ENCODE measurements at regions not wholly inside any gene's neighbourhood (a gene's known extent, or its start where the extent isn't known, plus 50 kb on each side); places are given as distances from the start of the nearest gene placed in this dataset.
"Not testable (repeated sequence)": the region's sequence is repeated elsewhere in the genome, so short reads cannot be mapped to it uniquely, and the experiment has no call there.

GRCh38 chr6:144931172-144932035, 646.3 kb downstream of the UTRN start:
- in situ Hi-C loops (cut with HindIII; ENCODE audit: low sequenced_read_pairs), result no loop called here

GRCh38 chr6:144932621-144933020, 647.5 kb downstream of the UTRN start:
- in situ Hi-C loops (cut with HindIII; ENCODE audit: low sequenced_read_pairs), result no loop called here

- in situ Hi-C loops (cut with HindIII; ENCODE audit: low sequenced_read_pairs), result no loop called here
Observed at GRCh38 chr6:144935181-144935580, 650.0 kb downstream of the UTRN start.

GRCh38 chr6:144935661-144936060, 650.5 kb downstream of the UTRN start:
- in situ Hi-C loops (cut with HindIII; ENCODE audit: low sequenced_read_pairs), result no loop called here

- in situ Hi-C loops (cut with HindIII; ENCODE audit: low sequenced_read_pairs), result no loop called here
Observed at GRCh38 chr6:144936764-144937163, 651.6 kb downstream of the UTRN start.

GRCh38 chr6:144939921-144940320, 654.8 kb downstream of the UTRN start:
- in situ Hi-C loops (cut with HindIII; ENCODE audit: low sequenced_read_pairs), result no loop called here

- in situ Hi-C loops (cut with HindIII; ENCODE audit: low sequenced_read_pairs), result no loop called here
Observed at GRCh38 chr6:144944106-144944505, 659.0 kb downstream of the UTRN start.

GRCh38 chr6:144947398-144947976, 662.4 kb downstream of the UTRN start:
- in situ Hi-C loops (cut with HindIII; ENCODE audit: low sequenced_read_pairs), result no loop called here

- in situ Hi-C loops (cut with HindIII; ENCODE audit: low sequenced_read_pairs), result no loop called here
Observed at GRCh38 chr6:144951730-144952437, 666.7 kb downstream of the UTRN start.

GRCh38 chr6:144952456-144953240, 667.5 kb downstream of the UTRN start:
- in situ Hi-C loops (cut with HindIII; ENCODE audit: low sequenced_read_pairs), result no loop called here

- in situ Hi-C loops (cut with HindIII; ENCODE audit: low sequenced_read_pairs), result no loop called here
Observed at GRCh38 chr6:144953552-144954240, 668.6 kb downstream of the UTRN start.

- in situ Hi-C loops (cut with HindIII; ENCODE audit: low sequenced_read_pairs), result no loop called here
Observed at GRCh38 chr6:144954241-144954556, 669.1 kb downstream of the UTRN start.

GRCh38 chr6:144955392-144955791, 670.3 kb downstream of the UTRN start:
- in situ Hi-C loops (cut with HindIII; ENCODE audit: low sequenced_read_pairs), result no loop called here

- in situ Hi-C loops (cut with HindIII; ENCODE audit: low sequenced_read_pairs), result no loop called here
Observed at GRCh38 chr6:144955859-144956258, 670.7 kb downstream of the UTRN start.

GRCh38 chr6:144956697-144957096, 671.6 kb downstream of the UTRN start:
- in situ Hi-C loops (cut with HindIII; ENCODE audit: low sequenced_read_pairs), result not testable (repeated sequence)

GRCh38 chr6:144957236-144957937, 672.3 kb downstream of the UTRN start:
- in situ Hi-C loops (cut with HindIII; ENCODE audit: low sequenced_read_pairs), result no loop called here

GRCh38 chr6:144969154-144969553, 684.0 kb downstream of the UTRN start:
- in situ Hi-C loops (cut with HindIII; ENCODE audit: low sequenced_read_pairs), result no loop called here

- in situ Hi-C loops (cut with HindIII; ENCODE audit: low sequenced_read_pairs), result no loop called here
Observed at GRCh38 chr6:144969602-144970272, 684.6 kb downstream of the UTRN start.

GRCh38 chr6:144977250-144977864, 692.2 kb downstream of the UTRN start:
- in situ Hi-C loops (cut with HindIII; ENCODE audit: low sequenced_read_pairs), result not testable (repeated sequence)
